ENCODE measurements at regions not wholly inside any gene's neighbourhood (a gene's known extent, or its start where the extent isn't known, plus 50 kb on each side); places are given as distances from the start of the nearest gene placed in this dataset.
"Not testable (repeated sequence)": the region's sequence is repeated elsewhere in the genome, so short reads cannot be mapped to it uniquely, and the experiment has no call there.

- Histone ChIP-seq H3K4me3 (replicated peaks; ENCODE audit: insufficient read depth, low read length) (no peak overlapping the region), H3K27me3 (ENCODE audit: insufficient read depth, poor library complexity, severe bottlenecking) (peaks cover 7% of the 10 kb centered on the region), H3K27ac (replicated peaks) (no peak overlapping the region)
- no peak for DNase-seq (ENCODE audit: low read depth in 1 of 2, low spot score in 1 of 2)
- TF ChIP-seq SPI1 (IDR thresholded peaks at IDR 0.05; ENCODE audit: borderline replicate concordance, low read depth) (no peak), GABPA (IDR thresholded peaks at IDR 0.05; ENCODE audit: low read depth) (no peak), REST (IDR thresholded peaks at IDR 0.05; ENCODE audit: insufficient replicate concordance, low read depth) (no peak), POLR2AphosphoS5 (IDR thresholded peaks at IDR 0.05; ENCODE audit: low read depth) (no peak)
These were observed 77.7 kb upstream of the ATP5MC3 start for GRCh38 chr2:175259164-175259563.

GRCh38 chr2:175256806-175257585 is 75.5 kb upstream of the ATP5MC3 start:
- no peak overlapping the region for H3K4me3 ChIP-seq (replicated peaks; ENCODE audit: insufficient read depth, low read length)
- peaks cover 2% of the 10 kb centered on the region for H3K27me3 ChIP-seq (ENCODE audit: insufficient read depth, poor library complexity, severe bottlenecking)
- no peak overlapping the region for H3K27ac ChIP-seq (replicated peaks)
- no peak for TF ChIP-seq POLR2AphosphoS5 (IDR thresholded peaks at IDR 0.05; ENCODE audit: low read depth)
- TF ChIP-seq, protein P1, sequence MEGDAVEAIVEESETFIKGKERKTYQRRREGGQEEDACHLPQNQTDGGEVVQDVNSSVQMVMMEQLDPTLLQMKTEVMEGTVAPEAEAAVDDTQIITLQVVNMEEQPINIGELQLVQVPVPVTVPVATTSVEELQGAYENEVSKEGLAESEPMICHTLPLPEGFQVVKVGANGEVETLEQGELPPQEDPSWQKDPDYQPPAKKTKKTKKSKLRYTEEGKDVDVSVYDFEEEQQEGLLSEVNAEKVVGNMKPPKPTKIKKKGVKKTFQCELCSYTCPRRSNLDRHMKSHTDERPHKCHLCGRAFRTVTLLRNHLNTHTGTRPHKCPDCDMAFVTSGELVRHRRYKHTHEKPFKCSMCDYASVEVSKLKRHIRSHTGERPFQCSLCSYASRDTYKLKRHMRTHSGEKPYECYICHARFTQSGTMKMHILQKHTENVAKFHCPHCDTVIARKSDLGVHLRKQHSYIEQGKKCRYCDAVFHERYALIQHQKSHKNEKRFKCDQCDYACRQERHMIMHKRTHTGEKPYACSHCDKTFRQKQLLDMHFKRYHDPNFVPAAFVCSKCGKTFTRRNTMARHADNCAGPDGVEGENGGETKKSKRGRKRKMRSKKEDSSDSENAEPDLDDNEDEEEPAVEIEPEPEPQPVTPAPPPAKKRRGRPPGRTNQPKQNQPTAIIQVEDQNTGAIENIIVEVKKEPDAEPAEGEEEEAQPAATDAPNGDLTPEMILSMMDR (IDR thresholded peaks at IDR 0.05; ENCODE audit: insufficient read depth, low read length), result no peak
- no peak for TF ChIP-seq SPI1 (IDR thresholded peaks at IDR 0.05; ENCODE audit: borderline replicate concordance, low read depth)
- TF ChIP-seq REST (IDR thresholded peaks at IDR 0.05; ENCODE audit: insufficient replicate concordance, low read depth), result no peak
- no peak for TF ChIP-seq GABPA (IDR thresholded peaks at IDR 0.05; ENCODE audit: low read depth)
- DNase-seq (ENCODE audit: low read depth in 1 of 2, low spot score in 1 of 2), result no peak

DNA sequence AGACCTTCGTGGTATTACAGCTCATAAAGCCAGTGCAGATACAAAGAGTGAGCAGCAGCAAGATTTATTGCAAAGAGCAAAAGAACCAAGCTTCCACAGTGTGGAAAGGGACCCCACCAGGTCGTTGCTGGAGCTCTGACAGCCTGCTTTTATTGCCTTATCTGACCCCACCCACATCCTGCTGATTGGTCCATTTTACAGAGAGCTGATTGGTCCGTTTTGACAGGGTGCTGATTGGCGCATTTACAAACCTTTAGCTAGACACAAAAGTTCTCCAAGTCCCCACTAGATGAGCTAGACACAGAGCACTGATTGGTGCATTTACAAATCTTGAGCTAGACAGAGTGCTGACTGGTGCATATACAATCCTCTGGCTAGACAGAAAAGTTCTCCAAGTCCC is 74.9 kb upstream of the ATP5MC3 start:
- H3K4me3 ChIP-seq (replicated peaks; ENCODE audit: insufficient read depth, low read length); H3K27me3 ChIP-seq (ENCODE audit: insufficient read depth, poor library complexity, severe bottlenecking); DNase-seq (ENCODE audit: low read depth in 1 of 2, low spot score in 1 of 2): not testable (repeated sequence)

GRCh38 chr2:175253871-175254270 is 72.4 kb upstream of the ATP5MC3 start:
- no peak overlapping the region for H3K27ac ChIP-seq (replicated peaks)
- H3K27me3 ChIP-seq (ENCODE audit: insufficient read depth, poor library complexity, severe bottlenecking), result peaks cover 2% of the 10 kb centered on the region
- DNase-seq (ENCODE audit: low read depth in 1 of 2, low spot score in 1 of 2), result no peak
- no peak overlapping the region for H3K4me3 ChIP-seq (replicated peaks; ENCODE audit: insufficient read depth, low read length)
- TF ChIP-seq SPI1 (IDR thresholded peaks at IDR 0.05; ENCODE audit: borderline replicate concordance, low read depth), result no peak
- TF ChIP-seq GABPA (IDR thresholded peaks at IDR 0.05; ENCODE audit: low read depth), result no peak
- no peak for TF ChIP-seq POLR2AphosphoS5 (IDR thresholded peaks at IDR 0.05; ENCODE audit: low read depth)
- no peak for TF ChIP-seq REST (IDR thresholded peaks at IDR 0.05; ENCODE audit: insufficient replicate concordance, low read depth)
- TF ChIP-seq, protein P1 (IDR thresholded peaks at IDR 0.05; ENCODE audit: insufficient read depth, low read length), result no peak

More for the DNA sequence above, 74.9 kb upstream of the ATP5MC3 start:
- not testable (repeated sequence) for H3K27ac ChIP-seq (replicated peaks)

Measured in HL-60 (cell line).